H1 (cell line): ENCODE measurements at regions not wholly inside any gene's neighbourhood (a gene's known extent, or its start where the extent isn't known, plus 50 kb on each side); places are given as distances from the start of the nearest gene placed in this dataset.

ENCODE experiments used
- CREB1 ChIP-seq: IDR thresholded peaks from 2 replicates; pipeline ENCODE4 v1.6.1; 2012; ENCODE audit warnings: inconsistent platforms
- RAD21 ChIP-seq, 2 experiments: IDR thresholded peaks in 1 of 2; conservative IDR thresholded peaks in 1 of 2; 2 replicates each; pipeline ENCODE4 v1.6.1; 2011; ENCODE audit warnings: low read depth in 2 of 2, low read length in 2 of 2, improper control_type of control experiment in 1 of 2, inconsistent platforms in 1 of 2, mild to moderate bottlenecking in 1 of 2, moderate library complexity in 1 of 2
- TAF7 ChIP-seq: optimal IDR thresholded peaks from 2 replicates; pipeline ENCODE3; 2011; ENCODE audit warnings: low read depth, mild to moderate bottlenecking, inconsistent platforms, low read length, moderate library complexity, borderline replicate concordance
- TBP ChIP-seq: IDR thresholded peaks from 2 replicates; pipeline ENCODE4 v1.6.1; 2011; ENCODE audit warnings: low read depth, low read length, improper control_type of control experiment
- TCF12 ChIP-seq: IDR thresholded peaks from 2 replicates; pipeline ENCODE4 v1.6.1; 2011; ENCODE audit warnings: low read depth, mild to moderate bottlenecking, low read length
- TF ChIP-seq, protein P1 (sequence below): fragments of 300-600 bp; sonication (generic); IDR thresholded peaks from 2 replicates; pipeline ENCODE4 v1.7.1; 2012; ENCODE audit warnings: low read length, moderate library complexity, mild to moderate bottlenecking, inconsistent platforms; ENCODE audit not compliant: insufficient replicate concordance
- TF ChIP-seq, protein P2 (sequence below): IDR thresholded peaks from 2 replicates; pipeline ENCODE4 v1.6.1; 2011; ENCODE audit warnings: low read depth, mild to moderate bottlenecking, low read length; ENCODE audit not compliant: insufficient read depth

DNA sequence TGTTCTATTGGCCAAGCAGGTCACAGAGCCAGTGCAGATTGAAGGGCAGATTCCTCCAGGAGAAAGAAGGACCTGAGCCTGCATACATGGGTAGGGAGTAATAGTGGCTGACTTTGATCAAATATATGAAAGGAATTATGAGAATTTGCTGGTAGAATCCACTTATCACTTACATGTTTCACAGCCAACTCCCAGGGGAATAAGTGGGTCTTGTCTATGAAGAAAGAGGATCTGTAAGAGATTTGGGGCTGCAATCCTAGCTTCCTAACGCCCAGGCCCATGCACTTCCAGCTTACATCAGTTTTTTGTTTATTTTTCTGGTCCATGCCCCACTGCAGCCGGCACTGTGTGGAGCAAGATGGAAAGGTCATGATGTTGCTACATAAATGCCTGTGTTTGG lies 107.9 kb upstream of the SYNDIG1 start (continued):
- TF ChIP-seq, protein P1, sequence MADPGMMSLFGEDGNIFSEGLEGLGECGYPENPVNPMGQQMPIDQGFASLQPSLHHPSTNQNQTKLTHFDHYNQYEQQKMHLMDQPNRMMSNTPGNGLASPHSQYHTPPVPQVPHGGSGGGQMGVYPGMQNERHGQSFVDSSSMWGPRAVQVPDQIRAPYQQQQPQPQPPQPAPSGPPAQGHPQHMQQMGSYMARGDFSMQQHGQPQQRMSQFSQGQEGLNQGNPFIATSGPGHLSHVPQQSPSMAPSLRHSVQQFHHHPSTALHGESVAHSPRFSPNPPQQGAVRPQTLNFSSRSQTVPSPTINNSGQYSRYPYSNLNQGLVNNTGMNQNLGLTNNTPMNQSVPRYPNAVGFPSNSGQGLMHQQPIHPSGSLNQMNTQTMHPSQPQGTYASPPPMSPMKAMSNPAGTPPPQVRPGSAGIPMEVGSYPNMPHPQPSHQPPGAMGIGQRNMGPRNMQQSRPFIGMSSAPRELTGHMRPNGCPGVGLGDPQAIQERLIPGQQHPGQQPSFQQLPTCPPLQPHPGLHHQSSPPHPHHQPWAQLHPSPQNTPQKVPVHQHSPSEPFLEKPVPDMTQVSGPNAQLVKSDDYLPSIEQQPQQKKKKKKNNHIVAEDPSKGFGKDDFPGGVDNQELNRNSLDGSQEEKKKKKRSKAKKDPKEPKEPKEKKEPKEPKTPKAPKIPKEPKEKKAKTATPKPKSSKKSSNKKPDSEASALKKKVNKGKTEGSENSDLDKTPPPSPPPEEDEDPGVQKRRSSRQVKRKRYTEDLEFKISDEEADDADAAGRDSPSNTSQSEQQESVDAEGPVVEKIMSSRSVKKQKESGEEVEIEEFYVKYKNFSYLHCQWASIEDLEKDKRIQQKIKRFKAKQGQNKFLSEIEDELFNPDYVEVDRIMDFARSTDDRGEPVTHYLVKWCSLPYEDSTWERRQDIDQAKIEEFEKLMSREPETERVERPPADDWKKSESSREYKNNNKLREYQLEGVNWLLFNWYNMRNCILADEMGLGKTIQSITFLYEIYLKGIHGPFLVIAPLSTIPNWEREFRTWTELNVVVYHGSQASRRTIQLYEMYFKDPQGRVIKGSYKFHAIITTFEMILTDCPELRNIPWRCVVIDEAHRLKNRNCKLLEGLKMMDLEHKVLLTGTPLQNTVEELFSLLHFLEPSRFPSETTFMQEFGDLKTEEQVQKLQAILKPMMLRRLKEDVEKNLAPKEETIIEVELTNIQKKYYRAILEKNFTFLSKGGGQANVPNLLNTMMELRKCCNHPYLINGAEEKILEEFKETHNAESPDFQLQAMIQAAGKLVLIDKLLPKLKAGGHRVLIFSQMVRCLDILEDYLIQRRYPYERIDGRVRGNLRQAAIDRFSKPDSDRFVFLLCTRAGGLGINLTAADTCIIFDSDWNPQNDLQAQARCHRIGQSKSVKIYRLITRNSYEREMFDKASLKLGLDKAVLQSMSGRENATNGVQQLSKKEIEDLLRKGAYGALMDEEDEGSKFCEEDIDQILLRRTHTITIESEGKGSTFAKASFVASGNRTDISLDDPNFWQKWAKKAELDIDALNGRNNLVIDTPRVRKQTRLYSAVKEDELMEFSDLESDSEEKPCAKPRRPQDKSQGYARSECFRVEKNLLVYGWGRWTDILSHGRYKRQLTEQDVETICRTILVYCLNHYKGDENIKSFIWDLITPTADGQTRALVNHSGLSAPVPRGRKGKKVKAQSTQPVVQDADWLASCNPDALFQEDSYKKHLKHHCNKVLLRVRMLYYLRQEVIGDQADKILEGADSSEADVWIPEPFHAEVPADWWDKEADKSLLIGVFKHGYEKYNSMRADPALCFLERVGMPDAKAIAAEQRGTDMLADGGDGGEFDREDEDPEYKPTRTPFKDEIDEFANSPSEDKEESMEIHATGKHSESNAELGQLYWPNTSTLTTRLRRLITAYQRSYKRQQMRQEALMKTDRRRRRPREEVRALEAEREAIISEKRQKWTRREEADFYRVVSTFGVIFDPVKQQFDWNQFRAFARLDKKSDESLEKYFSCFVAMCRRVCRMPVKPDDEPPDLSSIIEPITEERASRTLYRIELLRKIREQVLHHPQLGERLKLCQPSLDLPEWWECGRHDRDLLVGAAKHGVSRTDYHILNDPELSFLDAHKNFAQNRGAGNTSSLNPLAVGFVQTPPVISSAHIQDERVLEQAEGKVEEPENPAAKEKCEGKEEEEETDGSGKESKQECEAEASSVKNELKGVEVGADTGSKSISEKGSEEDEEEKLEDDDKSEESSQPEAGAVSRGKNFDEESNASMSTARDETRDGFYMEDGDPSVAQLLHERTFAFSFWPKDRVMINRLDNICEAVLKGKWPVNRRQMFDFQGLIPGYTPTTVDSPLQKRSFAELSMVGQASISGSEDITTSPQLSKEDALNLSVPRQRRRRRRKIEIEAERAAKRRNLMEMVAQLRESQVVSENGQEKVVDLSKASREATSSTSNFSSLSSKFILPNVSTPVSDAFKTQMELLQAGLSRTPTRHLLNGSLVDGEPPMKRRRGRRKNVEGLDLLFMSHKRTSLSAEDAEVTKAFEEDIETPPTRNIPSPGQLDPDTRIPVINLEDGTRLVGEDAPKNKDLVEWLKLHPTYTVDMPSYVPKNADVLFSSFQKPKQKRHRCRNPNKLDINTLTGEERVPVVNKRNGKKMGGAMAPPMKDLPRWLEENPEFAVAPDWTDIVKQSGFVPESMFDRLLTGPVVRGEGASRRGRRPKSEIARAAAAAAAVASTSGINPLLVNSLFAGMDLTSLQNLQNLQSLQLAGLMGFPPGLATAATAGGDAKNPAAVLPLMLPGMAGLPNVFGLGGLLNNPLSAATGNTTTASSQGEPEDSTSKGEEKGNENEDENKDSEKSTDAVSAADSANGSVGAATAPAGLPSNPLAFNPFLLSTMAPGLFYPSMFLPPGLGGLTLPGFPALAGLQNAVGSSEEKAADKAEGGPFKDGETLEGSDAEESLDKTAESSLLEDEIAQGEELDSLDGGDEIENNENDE = no peak
- TF ChIP-seq TBP (no peak), RAD21 (IDR thresholded peaks at IDR 0.05 in 1 of 2, conservative IDR thresholded peaks at IDR 0.05 in 1 of 2; ENCODE audit: low read depth in 2 of 2, low read length in 2 of 2) (no peak), TCF12 (no peak), CREB1 (no peak), TAF7 (no peak)
- TF ChIP-seq, protein P2, sequence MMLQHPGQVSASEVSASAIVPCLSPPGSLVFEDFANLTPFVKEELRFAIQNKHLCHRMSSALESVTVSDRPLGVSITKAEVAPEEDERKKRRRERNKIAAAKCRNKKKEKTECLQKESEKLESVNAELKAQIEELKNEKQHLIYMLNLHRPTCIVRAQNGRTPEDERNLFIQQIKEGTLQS = no peak
